H9 (cell line): ENCODE measurements at regions not wholly inside any gene's neighbourhood (a gene's known extent, or its start where the extent isn't known, plus 50 kb on each side); places are given as distances from the start of the nearest gene placed in this dataset.

Source experiments
- DNase-seq: peaks from one replicate; pipeline ENCODE4 v3.0.0-alpha.2; 2017
- H2AFZ ChIP-seq: one replicate; pipeline ENCODE4 v1.6.1; 2013; ENCODE audit warnings: mild to moderate bottlenecking, low read length, control low read depth, moderate library complexity
- H2AK5ac ChIP-seq: 2 replicates; pipeline ENCODE4 v1.6.1; 2013; ENCODE audit warnings: low read length, control low read depth, mixed read lengths; ENCODE audit not compliant: insufficient read length
- H2BK120ac ChIP-seq: one replicate; pipeline ENCODE4 v1.6.1; 2013; ENCODE audit warnings: low read depth, mild to moderate bottlenecking, low read length, control low read depth, inconsistent platforms; ENCODE audit not compliant: poor library complexity, severe bottlenecking
- H2BK12ac ChIP-seq: 2 replicates; pipeline ENCODE4 v1.6.1; 2013; ENCODE audit warnings: low read length, control low read depth, mixed read lengths, low read depth; ENCODE audit not compliant: insufficient read length
- H2BK15ac ChIP-seq: 2 replicates; pipeline ENCODE4 v1.6.1; 2013; ENCODE audit warnings: low read depth, low read length, control low read depth
- H2BK20ac ChIP-seq: one replicate; pipeline ENCODE4 v1.6.1; 2013; ENCODE audit warnings: low read depth, mild to moderate bottlenecking, low read length, control low read depth, inconsistent platforms; ENCODE audit not compliant: poor library complexity, severe bottlenecking
- H2BK5ac ChIP-seq: 2 replicates; pipeline ENCODE4 v1.6.1; 2013; ENCODE audit warnings: low read length, control low read depth, mixed read lengths; ENCODE audit not compliant: insufficient read length
- H3K14ac ChIP-seq: 2 replicates; pipeline ENCODE4 v1.6.1; 2013; ENCODE audit warnings: low read length, control low read depth; ENCODE audit not compliant: insufficient read depth
- H3K18ac ChIP-seq: 2 replicates; pipeline ENCODE4 v1.6.1; 2013; ENCODE audit warnings: low read depth, mild to moderate bottlenecking, mixed read lengths, low read length, control low read depth; ENCODE audit not compliant: insufficient read length
- H3K23ac ChIP-seq: 2 replicates; pipeline ENCODE4 v1.6.1; 2013; ENCODE audit warnings: low read length, control low read depth, mixed read lengths, low read depth; ENCODE audit not compliant: insufficient read length
- H3K23me2 ChIP-seq: 2 replicates; pipeline ENCODE4 v1.6.1; 2013; ENCODE audit warnings: low read depth, mild to moderate bottlenecking, mixed read lengths, low read length, control low read depth; ENCODE audit not compliant: insufficient read length, poor library complexity, severe bottlenecking
- H3K27ac ChIP-seq: 2 replicates; pipeline ENCODE4 v1.5.1; 2013; ENCODE audit warnings: low read length, control low read depth, mixed read lengths, low read depth; ENCODE audit not compliant: insufficient read length
- H3K27me3 ChIP-seq: 2 replicates; pipeline ENCODE4 v1.6.1; 2013; ENCODE audit warnings: low read length, control low read depth, inconsistent platforms; ENCODE audit not compliant: insufficient read depth
- H3K4ac ChIP-seq: 2 replicates; pipeline ENCODE4 v1.6.1; 2013; ENCODE audit warnings: low read depth, mild to moderate bottlenecking, control low read depth, inconsistent platforms, low read length, moderate library complexity
- H3K4me1 ChIP-seq: 2 replicates; pipeline ENCODE4 v1.6.1; 2013; ENCODE audit warnings: low read length, control low read depth, inconsistent platforms; ENCODE audit not compliant: insufficient read depth
- H3K4me2 ChIP-seq: 2 replicates; pipeline ENCODE4 v1.6.1; 2013; ENCODE audit warnings: low read length, control low read depth, mixed read lengths; ENCODE audit not compliant: insufficient read length, insufficient read depth
- H3K56ac ChIP-seq: 2 replicates; pipeline ENCODE4 v1.6.1; 2013; ENCODE audit warnings: low read depth, mild to moderate bottlenecking, mixed read lengths, low read length, control low read depth; ENCODE audit not compliant: insufficient read length
- H3K79me1 ChIP-seq: 2 replicates; pipeline ENCODE4 v1.6.1; 2013; ENCODE audit warnings: low read depth, mild to moderate bottlenecking, moderate library complexity, low read length, control low read depth, inconsistent platforms; ENCODE audit not compliant: insufficient read depth, poor library complexity, severe bottlenecking
- H3K79me2 ChIP-seq: 2 replicates; pipeline ENCODE4 v1.6.1; 2013; ENCODE audit warnings: low read length, control low read depth, inconsistent platforms; ENCODE audit not compliant: insufficient read depth
- H3K9ac ChIP-seq: 2 replicates; pipeline ENCODE4 v1.6.1; 2013; ENCODE audit warnings: low read length, control low read depth, mixed read lengths; ENCODE audit not compliant: insufficient read length; ENCODE audit errors: extremely low read depth
- H3K9me3 ChIP-seq: one replicate; pipeline ENCODE4 v1.6.1; 2013; ENCODE audit warnings: low read depth, low read length, inconsistent platforms; ENCODE audit not compliant: control insufficient read depth
- H3T11ph ChIP-seq: one replicate; pipeline ENCODE4 v1.6.1; 2013; ENCODE audit warnings: mild to moderate bottlenecking, low read length, control low read depth, inconsistent platforms
- H4K20me1 ChIP-seq: one replicate; pipeline ENCODE4 v1.6.1; 2013; ENCODE audit not compliant: control insufficient read depth, insufficient read length, insufficient read depth
- H4K5ac ChIP-seq: 2 replicates; pipeline ENCODE4 v1.6.1; 2013; ENCODE audit warnings: low read depth, mild to moderate bottlenecking, mixed read lengths, low read length, control low read depth; ENCODE audit not compliant: insufficient read length
- H4K8ac ChIP-seq: replicated peaks from 2 replicates; pipeline ENCODE4 v1.6.1; 2013; ENCODE audit warnings: low read length, control low read depth, mixed read lengths, low read depth; ENCODE audit not compliant: insufficient read length
- H4K91ac ChIP-seq: 2 replicates; pipeline ENCODE4 v1.6.1; 2013; ENCODE audit warnings: low read depth, mild to moderate bottlenecking, moderate library complexity, mixed read lengths, low read length, control low read depth; ENCODE audit not compliant: insufficient read length
- H3K27ac Mint-ChIP-seq, 3 experiments: 2 replicates in 2 of 3; 3 replicates in 1 of 3; pipeline ENCODE4 v1.8.0; 2020 to 2021; ENCODE audit warnings: mixed read lengths in 3 of 3, mild to moderate bottlenecking in 1 of 3, moderate library complexity in 1 of 3
- H3K27me3 Mint-ChIP-seq: 2 replicates; pipeline ENCODE4 v1.8.0; 2021; ENCODE audit warnings: low read depth, mild to moderate bottlenecking, moderate library complexity, mixed read lengths
- H3K36me3 Mint-ChIP-seq, 3 experiments: 2 replicates in 2 of 3; 3 replicates in 1 of 3; pipeline ENCODE4 v1.8.0; 2020 to 2021; ENCODE audit warnings: low read depth in 3 of 3, mixed read lengths in 3 of 3; ENCODE audit not compliant: insufficient read depth in 1 of 3
- H3K4me1 Mint-ChIP-seq, 2 experiments: 2 replicates each; pipeline ENCODE4 v1.8.0; 2020; ENCODE audit warnings: mixed read lengths in 2 of 2
- H3K4me3 Mint-ChIP-seq, 2 experiments: 2 replicates in 1 of 2; 3 replicates in 1 of 2; pipeline ENCODE4 v1.8.0; 2020 to 2021; ENCODE audit warnings: mild to moderate bottlenecking in 2 of 2, mixed read lengths in 2 of 2, moderate library complexity in 1 of 2
- H3K9me3 Mint-ChIP-seq, 2 experiments: 2 replicates in 1 of 2; 3 replicates in 1 of 2; pipeline ENCODE4 v1.8.0; 2020; ENCODE audit warnings: mild to moderate bottlenecking in 2 of 2, mixed read lengths in 2 of 2, moderate library complexity in 1 of 2
- WGBS: extraction: QIAGEN DNeasy Blood & Tissue Kit; methylation state at CpG from one replicate; pipeline ENCODE4 v1.1.7; 2013; ENCODE audit warnings: missing lambda C conversion rate, low lambda C conversion rate, mixed read lengths; ENCODE audit not compliant: insufficient read length; ENCODE audit errors: extremely low coverage; 5-methylcytosine and 5-hydroxymethylcytosine counted together
- TF ChIP-seq, protein P1 (sequence below): fragments of 200-600 bp; sonication (generic); conservative IDR thresholded peaks from 3 replicates; pipeline ENCODE4 v1.8.0; 2021; ENCODE audit warnings: antibody characterized with exemption, mild to moderate bottlenecking

DNA sequence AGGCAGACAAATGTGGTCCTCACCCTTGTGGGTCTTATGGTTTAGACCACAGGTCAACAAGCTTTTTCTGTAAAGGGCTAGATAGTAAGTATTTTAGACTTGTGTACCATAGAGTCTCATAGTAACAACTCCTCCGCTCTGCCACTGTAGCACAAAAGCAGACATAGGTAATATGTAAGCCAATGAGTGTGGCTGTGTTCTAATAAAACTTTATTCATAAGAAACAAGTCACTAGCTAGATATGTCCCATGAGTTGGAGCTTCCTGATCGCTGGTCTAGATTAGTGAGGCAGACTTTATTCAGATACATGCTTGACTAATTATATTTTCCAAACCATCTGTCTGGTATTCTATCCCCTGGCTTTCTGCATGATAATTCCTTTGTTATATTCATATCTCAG lies 196.4 kb upstream of the TSHZ2 start:
- no CpG with 5 or more reads among the region's 2 CpGs for WGBS

More for the DNA sequence above, 196.4 kb upstream of the TSHZ2 start:
- Mint-ChIP-seq H3K27me3 (peaks cover 4% of the 10 kb centered on the region), H3K36me3 (no peaks in the 10 kb centered on the region), H3K27ac (no peak overlapping the region), H3K4me3 (no peak overlapping the region), H3K9me3 (no peaks in the 10 kb centered on the region), H3K4me1 (0 out of 4 replicates have a peak, but pooled peaks cover 0 to 2% of the 10 kb centered on the region in 2 experiments)
- Histone ChIP-seq H3K18ac (no peak overlapping the region), H3K79me1 (no peaks in the 10 kb centered on the region), H2BK5ac (no peak overlapping the region), H4K5ac (no peak overlapping the region), H3K23ac (no peak overlapping the region), H2BK120ac (no peak overlapping the region), H3K27ac (no peak overlapping the region), H2BK12ac (no peak overlapping the region), H3K9ac (no peak overlapping the region), H3K79me2 (no peaks in the 10 kb centered on the region), H2AK5ac (no peak overlapping the region), H2BK15ac (no peak overlapping the region), H4K8ac (no peak overlapping the region), H4K20me1 (no peaks in the 10 kb centered on the region), H3K23me2 (no peaks in the 10 kb centered on the region), H3K9me3 (no peaks in the 10 kb centered on the region), H3K27me3 (no peaks in the 10 kb centered on the region), H2BK20ac (no peak overlapping the region), H3K4me1 (no peaks in the 10 kb centered on the region; the same call in 1 of the 2 replicates), H3K14ac (no peak overlapping the region), H3T11ph (no peak overlapping the region), H3K4ac (no peak overlapping the region), H2AFZ (no peak overlapping the region), H3K56ac (no peak overlapping the region), H4K91ac (no peak overlapping the region), H3K4me2 (no peak overlapping the region)
- TF ChIP-seq, protein P1, sequence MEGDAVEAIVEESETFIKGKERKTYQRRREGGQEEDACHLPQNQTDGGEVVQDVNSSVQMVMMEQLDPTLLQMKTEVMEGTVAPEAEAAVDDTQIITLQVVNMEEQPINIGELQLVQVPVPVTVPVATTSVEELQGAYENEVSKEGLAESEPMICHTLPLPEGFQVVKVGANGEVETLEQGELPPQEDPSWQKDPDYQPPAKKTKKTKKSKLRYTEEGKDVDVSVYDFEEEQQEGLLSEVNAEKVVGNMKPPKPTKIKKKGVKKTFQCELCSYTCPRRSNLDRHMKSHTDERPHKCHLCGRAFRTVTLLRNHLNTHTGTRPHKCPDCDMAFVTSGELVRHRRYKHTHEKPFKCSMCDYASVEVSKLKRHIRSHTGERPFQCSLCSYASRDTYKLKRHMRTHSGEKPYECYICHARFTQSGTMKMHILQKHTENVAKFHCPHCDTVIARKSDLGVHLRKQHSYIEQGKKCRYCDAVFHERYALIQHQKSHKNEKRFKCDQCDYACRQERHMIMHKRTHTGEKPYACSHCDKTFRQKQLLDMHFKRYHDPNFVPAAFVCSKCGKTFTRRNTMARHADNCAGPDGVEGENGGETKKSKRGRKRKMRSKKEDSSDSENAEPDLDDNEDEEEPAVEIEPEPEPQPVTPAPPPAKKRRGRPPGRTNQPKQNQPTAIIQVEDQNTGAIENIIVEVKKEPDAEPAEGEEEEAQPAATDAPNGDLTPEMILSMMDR: no peak
- DNase-seq: no peak
